ENCODE measurements at regions not wholly inside any gene's neighbourhood (a gene's known extent, or its start where the extent isn't known, plus 50 kb on each side); places are given as distances from the start of the nearest gene placed in this dataset.

GRCh38 chr16:55036371-55036821 lies 105.7 kb downstream of the IRX5 start:
- no peak for TF ChIP-seq CTCF (IDR thresholded peaks at IDR 0.05; ENCODE audit: extremely low read depth in 1 of 2, insufficient read depth in 1 of 2, low read depth in 1 of 2, low read length in 2 of 2)
- no peak for TF ChIP-seq EZH2 (IDR thresholded peaks at IDR 0.05; ENCODE audit: borderline replicate concordance, low read depth, low read length, severe bottlenecking)
- no peak for TF ChIP-seq MYC (IDR thresholded peaks at IDR 0.05; ENCODE audit: low read depth, low read length)
- TF ChIP-seq GATA2 (IDR thresholded peaks at IDR 0.05; ENCODE audit: insufficient read depth, insufficient read length, low read depth, low read length), result no peak
- no peak for TF ChIP-seq POLR2AphosphoS5 (IDR thresholded peaks at IDR 0.05; ENCODE audit: insufficient read depth, low read depth, low read length)
- TF ChIP-seq MAX (IDR thresholded peaks at IDR 0.05; ENCODE audit: insufficient read depth, insufficient read length), result no peak
- TF ChIP-seq POLR2A (IDR thresholded peaks at IDR 0.05; ENCODE audit: low read depth, low read length), result no peak

Data from endothelial cell of umbilical vein (primary cell).